HG03571 (cell line): ENCODE measurements at regions not wholly inside any gene's neighbourhood (a gene's known extent, or its start where the extent isn't known, plus 50 kb on each side); places are given as distances from the start of the nearest gene placed in this dataset.

ENCODE experiments used
- ATAC-seq: cut with Tn5 transposase; IDR thresholded peaks from one replicate; pipeline ENCODE4 v1.9.1; 2021; ENCODE audit not compliant: unreplicated experiment

GRCh38 chr3:127384717-127385539 lies 97.1 kb upstream of the PRR20G start:
- no peak for ATAC-seq

GRCh38 chr3:127383656-127384179 lies 95.9 kb upstream of the PRR20G start:
- ATAC-seq, result no peak

- no peak for ATAC-seq
Measured at GRCh38 chr3:127377801-127378655, 90.2 kb upstream of the PRR20G start.

GRCh38 chr3:127375151-127375930 lies 87.5 kb upstream of the PRR20G start:
- ATAC-seq, result no peak

GRCh38 chr3:127374086-127375010 lies 86.5 kb upstream of the PRR20G start:
- ATAC-seq, result no peak

- no peak for ATAC-seq
Measured at GRCh38 chr3:127373441-127374085, 85.7 kb upstream of the PRR20G start.

- no peak for ATAC-seq
Measured at GRCh38 chr3:127371846-127372245, 84.0 kb upstream of the PRR20G start.

- no peak for ATAC-seq
Measured at GRCh38 chr3:127371334-127371733, 83.5 kb upstream of the PRR20G start.

GRCh38 chr3:127370906-127371305 lies 83.1 kb upstream of the PRR20G start:
- ATAC-seq, result no peak

- no peak for ATAC-seq
Measured at GRCh38 chr3:127369356-127369935, 81.6 kb upstream of the PRR20G start.

GRCh38 chr3:127368186-127369032 lies 80.6 kb upstream of the PRR20G start:
- ATAC-seq, result no peak

- no peak for ATAC-seq
Measured at GRCh38 chr3:127367593-127367992, 79.7 kb upstream of the PRR20G start.

- ATAC-seq, result no peak
Measured at GRCh38 chr3:127366383-127366782, 78.5 kb upstream of the PRR20G start.

GRCh38 chr3:127365163-127365798 lies 77.4 kb upstream of the PRR20G start:
- ATAC-seq, result no peak

GRCh38 chr3:127363891-127364290 lies 76.0 kb upstream of the PRR20G start:
- no peak for ATAC-seq

GRCh38 chr3:127363171-127363570 lies 75.3 kb upstream of the PRR20G start:
- ATAC-seq, result no peak

GRCh38 chr3:127360647-127361046 lies 72.8 kb upstream of the PRR20G start:
- ATAC-seq, result no peak

GRCh38 chr3:127358641-127359040 lies 70.8 kb upstream of the PRR20G start:
- no peak for ATAC-seq
